Panc1 (cell line): ENCODE measurements at regions not wholly inside any gene's neighbourhood (a gene's known extent, or its start where the extent isn't known, plus 50 kb on each side); places are given as distances from the start of the nearest gene placed in this dataset.

Experiments used
- POLR2AphosphoS5 ChIP-seq: IDR thresholded peaks from 2 replicates; pipeline ENCODE4 v1.6.1; 2012; ENCODE audit warnings: mild to moderate bottlenecking, low read depth, low read length, moderate library complexity
- TF ChIP-seq, protein P1 (sequence below): fragments of 450-650 bp; IDR thresholded peaks from 2 replicates; pipeline ENCODE4 v1.5.1; 2017; ENCODE audit warnings: mild to moderate bottlenecking
- TF ChIP-seq, protein P2 (sequence below), 2 experiments: IDR thresholded peaks; 2 replicates each; pipeline ENCODE4 v1.6.1; 2011 to 2012; ENCODE audit warnings: low read depth in 2 of 2, control low read depth in 1 of 2, low read length in 1 of 2, mild to moderate bottlenecking in 1 of 2, moderate library complexity in 1 of 2; ENCODE audit not compliant: insufficient read depth in 1 of 2

DNA sequence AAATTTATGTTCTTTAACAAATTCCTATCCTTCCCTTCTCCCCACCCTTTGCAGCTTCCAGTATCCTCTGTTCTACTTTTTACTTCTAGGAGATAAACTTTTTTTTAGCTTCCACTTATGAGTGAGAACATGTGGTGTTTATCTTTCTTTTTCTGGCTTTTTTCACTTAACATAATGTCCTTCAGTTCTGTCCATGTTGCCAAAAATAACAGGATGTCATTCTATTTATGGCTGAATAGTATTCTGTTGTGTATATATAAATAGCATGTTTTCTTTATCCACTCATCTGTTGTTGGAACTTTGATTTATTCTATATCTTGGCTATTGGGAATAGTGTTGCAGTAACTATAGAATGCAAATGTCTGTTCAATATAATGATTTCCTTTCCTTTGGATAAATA, 1191.2 kb downstream of the CNTNAP5 start:
- TF ChIP-seq, protein P1, sequence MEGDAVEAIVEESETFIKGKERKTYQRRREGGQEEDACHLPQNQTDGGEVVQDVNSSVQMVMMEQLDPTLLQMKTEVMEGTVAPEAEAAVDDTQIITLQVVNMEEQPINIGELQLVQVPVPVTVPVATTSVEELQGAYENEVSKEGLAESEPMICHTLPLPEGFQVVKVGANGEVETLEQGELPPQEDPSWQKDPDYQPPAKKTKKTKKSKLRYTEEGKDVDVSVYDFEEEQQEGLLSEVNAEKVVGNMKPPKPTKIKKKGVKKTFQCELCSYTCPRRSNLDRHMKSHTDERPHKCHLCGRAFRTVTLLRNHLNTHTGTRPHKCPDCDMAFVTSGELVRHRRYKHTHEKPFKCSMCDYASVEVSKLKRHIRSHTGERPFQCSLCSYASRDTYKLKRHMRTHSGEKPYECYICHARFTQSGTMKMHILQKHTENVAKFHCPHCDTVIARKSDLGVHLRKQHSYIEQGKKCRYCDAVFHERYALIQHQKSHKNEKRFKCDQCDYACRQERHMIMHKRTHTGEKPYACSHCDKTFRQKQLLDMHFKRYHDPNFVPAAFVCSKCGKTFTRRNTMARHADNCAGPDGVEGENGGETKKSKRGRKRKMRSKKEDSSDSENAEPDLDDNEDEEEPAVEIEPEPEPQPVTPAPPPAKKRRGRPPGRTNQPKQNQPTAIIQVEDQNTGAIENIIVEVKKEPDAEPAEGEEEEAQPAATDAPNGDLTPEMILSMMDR = no peak
- TF ChIP-seq POLR2AphosphoS5 = no peak
- TF ChIP-seq, protein P2, sequence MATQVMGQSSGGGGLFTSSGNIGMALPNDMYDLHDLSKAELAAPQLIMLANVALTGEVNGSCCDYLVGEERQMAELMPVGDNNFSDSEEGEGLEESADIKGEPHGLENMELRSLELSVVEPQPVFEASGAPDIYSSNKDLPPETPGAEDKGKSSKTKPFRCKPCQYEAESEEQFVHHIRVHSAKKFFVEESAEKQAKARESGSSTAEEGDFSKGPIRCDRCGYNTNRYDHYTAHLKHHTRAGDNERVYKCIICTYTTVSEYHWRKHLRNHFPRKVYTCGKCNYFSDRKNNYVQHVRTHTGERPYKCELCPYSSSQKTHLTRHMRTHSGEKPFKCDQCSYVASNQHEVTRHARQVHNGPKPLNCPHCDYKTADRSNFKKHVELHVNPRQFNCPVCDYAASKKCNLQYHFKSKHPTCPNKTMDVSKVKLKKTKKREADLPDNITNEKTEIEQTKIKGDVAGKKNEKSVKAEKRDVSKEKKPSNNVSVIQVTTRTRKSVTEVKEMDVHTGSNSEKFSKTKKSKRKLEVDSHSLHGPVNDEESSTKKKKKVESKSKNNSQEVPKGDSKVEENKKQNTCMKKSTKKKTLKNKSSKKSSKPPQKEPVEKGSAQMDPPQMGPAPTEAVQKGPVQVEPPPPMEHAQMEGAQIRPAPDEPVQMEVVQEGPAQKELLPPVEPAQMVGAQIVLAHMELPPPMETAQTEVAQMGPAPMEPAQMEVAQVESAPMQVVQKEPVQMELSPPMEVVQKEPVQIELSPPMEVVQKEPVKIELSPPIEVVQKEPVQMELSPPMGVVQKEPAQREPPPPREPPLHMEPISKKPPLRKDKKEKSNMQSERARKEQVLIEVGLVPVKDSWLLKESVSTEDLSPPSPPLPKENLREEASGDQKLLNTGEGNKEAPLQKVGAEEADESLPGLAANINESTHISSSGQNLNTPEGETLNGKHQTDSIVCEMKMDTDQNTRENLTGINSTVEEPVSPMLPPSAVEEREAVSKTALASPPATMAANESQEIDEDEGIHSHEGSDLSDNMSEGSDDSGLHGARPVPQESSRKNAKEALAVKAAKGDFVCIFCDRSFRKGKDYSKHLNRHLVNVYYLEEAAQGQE (IDR thresholded peaks at IDR 0.05; ENCODE audit: insufficient read depth in 1 of 2, low read depth in 2 of 2, low read length in 1 of 2) = no peak
